ENCODE measurements at regions not wholly inside any gene's neighbourhood (a gene's known extent, or its start where the extent isn't known, plus 50 kb on each side); places are given as distances from the start of the nearest gene placed in this dataset.

GRCh38 chr13:53537586-53537985 lies 509.0 kb downstream of the OLFM4 start:
- no peak for DNase-seq

GRCh38 chr13:53545340-53545941 lies 516.8 kb downstream of the OLFM4 start:
- DNase-seq, result no peak

GRCh38 chr13:53560556-53560955 lies 531.9 kb downstream of the OLFM4 start:
- no peak for DNase-seq

- no peak for DNase-seq
These were observed 533.8 kb downstream of the OLFM4 start for GRCh38 chr13:53562419-53562818.

GRCh38 chr13:53568491-53568890 lies 539.9 kb downstream of the OLFM4 start:
- no peak for DNase-seq

- no peak for DNase-seq
These were observed 540.8 kb downstream of the OLFM4 start for GRCh38 chr13:53569453-53569852.

GRCh38 chr13:53601113-53601512 lies 572.5 kb downstream of the OLFM4 start:
- DNase-seq, result no peak

GRCh38 chr13:53605326-53605725 lies 576.7 kb downstream of the OLFM4 start:
- no peak for DNase-seq

- no peak for DNase-seq
These were observed 583.6 kb downstream of the OLFM4 start for GRCh38 chr13:53612200-53612599.

- DNase-seq, result no peak
These were observed 593.8 kb downstream of the OLFM4 start for GRCh38 chr13:53622456-53622855.

- DNase-seq, result no peak
These were observed 594.5 kb downstream of the OLFM4 start for GRCh38 chr13:53623146-53623545.

GRCh38 chr13:53631511-53631910 lies 602.9 kb downstream of the OLFM4 start:
- no peak for DNase-seq

- no peak for DNase-seq
These were observed 609.4 kb downstream of the OLFM4 start for GRCh38 chr13:53638040-53638439.

- DNase-seq, result no peak
These were observed 613.7 kb downstream of the OLFM4 start for GRCh38 chr13:53642306-53642705.

GRCh38 chr13:53648673-53649072 lies 620.1 kb downstream of the OLFM4 start:
- no peak for DNase-seq

- no peak for DNase-seq
These were observed 643.4 kb downstream of the OLFM4 start for GRCh38 chr13:53672005-53672404.

GRCh38 chr13:53683146-53683545 lies 654.5 kb downstream of the OLFM4 start:
- DNase-seq, result no peak

- DNase-seq, result no peak
These were observed 655.0 kb downstream of the OLFM4 start for GRCh38 chr13:53683608-53684007.

- no peak for DNase-seq
These were observed 662.8 kb downstream of the OLFM4 start for GRCh38 chr13:53691417-53691816.

GRCh38 chr13:53694814-53695532 lies 666.4 kb downstream of the OLFM4 start:
- DNase-seq, result no peak

GRCh38 chr13:53703371-53704080 lies 674.9 kb downstream of the OLFM4 start:
- no peak for DNase-seq

- DNase-seq, result no peak
These were observed 690.7 kb downstream of the OLFM4 start for GRCh38 chr13:53719281-53719680.

GRCh38 chr13:53732664-53733063 lies 704.1 kb downstream of the OLFM4 start:
- no peak for DNase-seq

GRCh38 chr13:53743906-53744305 lies 715.3 kb downstream of the OLFM4 start:
- DNase-seq, result no peak

All from NCI-H1436 treated with DMSO at 0.1 percent for 48 hours (cell line).